Sigmoid colon (tissue), 4 donors: ENCODE measurements at regions not wholly inside any gene's neighbourhood (a gene's known extent, or its start where the extent isn't known, plus 50 kb on each side); places are given as distances from the start of the nearest gene placed in this dataset.

Experiments
- CTCF ChIP-seq, 4 experiments: fragments of 450-650 bp in 3 of 4; fragments of 200-600 bp in 1 of 4; IDR thresholded peaks; one replicate each; pipeline ENCODE4 v1.5.1; 2016 to 2019; ENCODE audit warnings: antibody characterized with exemption in 4 of 4, mild to moderate bottlenecking in 3 of 4, moderate library complexity in 2 of 4
- POLR2A ChIP-seq, 2 donors: fragments of 450-650 bp; IDR thresholded peaks; one replicate each; pipeline ENCODE4 v1.6.1; 2016; ENCODE audit warnings: antibody characterized with exemption in 2 of 2, mild to moderate bottlenecking in 2 of 2, moderate library complexity in 2 of 2
- POLR2AphosphoS5 ChIP-seq, 4 donors: sonication (generic); formaldehyde crosslinking; IDR thresholded peaks; one replicate each; pipeline ENCODE4 v1.6.1; 2017; ENCODE audit warnings: antibody characterized with exemption in 4 of 4

DNA sequence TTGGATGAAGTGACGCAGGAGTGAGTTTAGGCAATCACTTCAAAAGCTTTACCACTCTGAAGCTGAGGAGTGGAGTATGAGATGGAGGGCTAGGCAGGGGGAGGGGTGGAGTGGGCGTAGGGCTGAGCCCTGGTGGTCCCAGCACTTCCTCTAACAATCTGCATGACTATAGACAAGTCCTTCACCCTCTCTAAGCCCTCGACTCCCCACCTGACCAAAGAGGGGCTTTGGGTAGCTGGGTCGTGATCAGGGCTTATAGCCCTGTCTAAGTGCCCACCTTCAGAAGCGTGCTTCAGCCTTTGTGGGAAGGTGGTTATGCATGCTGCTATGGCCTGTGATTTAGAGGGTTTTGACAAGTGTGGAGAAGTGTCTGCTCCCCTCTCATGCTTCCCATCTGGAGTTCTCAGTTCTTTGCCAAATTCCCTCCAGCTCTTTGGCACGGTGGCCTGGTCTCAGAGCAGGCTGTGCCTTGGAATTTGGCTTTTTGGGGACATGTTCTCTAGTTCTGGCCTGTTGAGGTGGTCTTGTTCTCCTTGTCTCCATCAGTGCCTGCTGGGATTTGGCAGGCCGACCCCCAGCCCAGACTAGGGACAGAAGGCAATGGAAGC is 53.0 kb downstream of the ACTBL2 start:
- no peak for TF ChIP-seq CTCF (IDR thresholded peaks at IDR 0.05)
- TF ChIP-seq POLR2AphosphoS5 (IDR thresholded peaks at IDR 0.05): no peak
- no peak for TF ChIP-seq POLR2A (IDR thresholded peaks at IDR 0.05)
